Omental fat pad (tissue), 3 donors: ENCODE measurements at regions not wholly inside any gene's neighbourhood (a gene's known extent, or its start where the extent isn't known, plus 50 kb on each side); places are given as distances from the start of the nearest gene placed in this dataset.

Source experiments
- ATAC-seq: fragments of 150-250 bp; one replicate; pipeline ENCODE4 v1.9.1; 2016; ENCODE audit warnings: mild to moderate bottlenecking, moderate library complexity; ENCODE audit not compliant: low FRiP score
- DNase-seq: peaks from one replicate; pipeline ENCODE4 v3.0.0-alpha.2; 2019; ENCODE audit warnings: low spot score
- TF ChIP-seq, protein P1 (sequence below), 3 donors: fragments of 450-650 bp; IDR thresholded peaks; one replicate each; pipeline ENCODE4 v1.5.1; 2016 to 2017; ENCODE audit warnings: antibody characterized with exemption in 3 of 3, mild to moderate bottlenecking in 3 of 3, moderate library complexity in 2 of 3

DNA sequence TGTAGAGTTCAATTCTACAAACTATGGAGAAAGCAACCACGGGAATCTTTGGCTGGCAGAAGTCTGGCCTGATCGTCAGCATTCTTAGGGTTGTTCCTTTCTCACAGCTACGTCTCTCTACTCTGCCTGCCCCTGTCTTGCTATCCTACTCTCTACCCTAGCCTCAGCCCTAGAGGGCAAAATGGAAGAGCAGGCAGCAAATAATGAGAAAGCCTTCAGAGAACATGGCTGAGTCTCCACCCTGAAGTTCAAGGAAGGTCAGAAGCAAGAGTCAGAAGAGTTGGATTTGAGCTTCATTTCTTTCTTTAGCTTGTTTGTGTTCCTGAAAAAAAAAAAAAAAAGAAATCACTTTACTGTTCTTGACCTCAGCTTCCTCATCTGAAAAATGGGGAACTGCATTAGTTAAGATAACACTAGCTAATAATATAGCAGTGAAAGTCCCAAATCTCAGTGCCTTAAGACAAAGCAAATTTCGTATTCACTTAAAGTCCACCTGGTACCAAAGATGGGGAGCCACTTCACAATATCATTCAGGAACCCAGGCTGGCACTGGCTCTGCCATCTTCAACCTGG, 50.2 kb upstream of the CCND2 start:
- DNase-seq, result no peak
- TF ChIP-seq, protein P1, sequence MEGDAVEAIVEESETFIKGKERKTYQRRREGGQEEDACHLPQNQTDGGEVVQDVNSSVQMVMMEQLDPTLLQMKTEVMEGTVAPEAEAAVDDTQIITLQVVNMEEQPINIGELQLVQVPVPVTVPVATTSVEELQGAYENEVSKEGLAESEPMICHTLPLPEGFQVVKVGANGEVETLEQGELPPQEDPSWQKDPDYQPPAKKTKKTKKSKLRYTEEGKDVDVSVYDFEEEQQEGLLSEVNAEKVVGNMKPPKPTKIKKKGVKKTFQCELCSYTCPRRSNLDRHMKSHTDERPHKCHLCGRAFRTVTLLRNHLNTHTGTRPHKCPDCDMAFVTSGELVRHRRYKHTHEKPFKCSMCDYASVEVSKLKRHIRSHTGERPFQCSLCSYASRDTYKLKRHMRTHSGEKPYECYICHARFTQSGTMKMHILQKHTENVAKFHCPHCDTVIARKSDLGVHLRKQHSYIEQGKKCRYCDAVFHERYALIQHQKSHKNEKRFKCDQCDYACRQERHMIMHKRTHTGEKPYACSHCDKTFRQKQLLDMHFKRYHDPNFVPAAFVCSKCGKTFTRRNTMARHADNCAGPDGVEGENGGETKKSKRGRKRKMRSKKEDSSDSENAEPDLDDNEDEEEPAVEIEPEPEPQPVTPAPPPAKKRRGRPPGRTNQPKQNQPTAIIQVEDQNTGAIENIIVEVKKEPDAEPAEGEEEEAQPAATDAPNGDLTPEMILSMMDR (IDR thresholded peaks at IDR 0.05), result no peak
- no peak for ATAC-seq

DNA sequence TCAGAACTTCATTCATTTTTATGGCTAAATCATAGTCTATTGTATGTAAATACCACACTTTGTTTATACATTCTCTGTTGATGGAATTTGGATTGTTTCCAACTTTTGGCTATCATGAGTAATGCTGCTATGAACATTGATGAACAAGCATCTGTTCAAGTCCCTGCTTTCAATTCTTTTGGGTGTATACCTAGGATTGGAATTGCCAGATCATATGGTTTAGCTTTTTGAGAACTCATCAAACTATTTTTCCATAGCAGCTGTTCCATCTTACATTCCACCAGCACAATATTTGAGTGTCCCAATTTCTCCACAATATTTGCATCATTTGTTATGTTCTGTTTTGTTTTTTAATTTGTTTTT, 52.3 kb upstream of the CCND2 start:
- no peak for ATAC-seq
- no peak for DNase-seq
- TF ChIP-seq, protein P1 (IDR thresholded peaks at IDR 0.05), result no peak

DNA sequence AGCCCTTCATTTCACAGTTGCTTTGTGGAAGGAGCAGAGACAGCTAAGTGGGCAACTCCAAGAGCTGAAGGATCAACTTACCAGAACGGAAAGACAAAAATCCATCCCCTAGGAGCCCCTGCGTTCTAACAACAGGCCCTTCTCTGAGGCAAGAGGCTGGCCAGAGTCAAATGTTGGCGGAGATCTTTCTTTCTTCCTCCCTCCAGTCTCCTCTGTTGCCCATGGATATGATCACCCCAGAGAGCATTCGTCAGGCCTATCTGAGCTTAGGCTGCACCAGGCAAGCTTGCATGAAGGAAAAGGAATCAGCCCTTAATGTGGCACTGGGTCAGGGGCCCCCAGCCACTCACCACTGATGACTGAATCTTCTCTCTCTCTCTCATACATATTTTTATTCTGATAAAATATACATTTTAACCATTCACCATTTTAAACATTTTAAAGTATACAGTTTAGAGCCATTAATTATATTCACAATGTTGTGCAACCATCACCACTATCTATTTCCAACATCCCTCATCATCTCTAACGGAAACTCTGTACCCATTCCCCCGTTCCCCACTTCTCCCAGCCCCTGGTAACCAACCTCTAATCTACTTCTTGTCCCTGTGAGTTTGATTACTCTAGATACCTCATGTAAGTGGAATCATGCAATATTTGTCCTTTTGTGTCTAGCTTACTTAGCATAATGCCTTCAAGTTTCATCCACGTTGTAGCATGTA, 52.9 kb upstream of the CCND2 start:
- TF ChIP-seq, protein P1 (IDR thresholded peaks at IDR 0.05), result no peak
- DNase-seq (no peak), ATAC-seq (no peak)

DNA sequence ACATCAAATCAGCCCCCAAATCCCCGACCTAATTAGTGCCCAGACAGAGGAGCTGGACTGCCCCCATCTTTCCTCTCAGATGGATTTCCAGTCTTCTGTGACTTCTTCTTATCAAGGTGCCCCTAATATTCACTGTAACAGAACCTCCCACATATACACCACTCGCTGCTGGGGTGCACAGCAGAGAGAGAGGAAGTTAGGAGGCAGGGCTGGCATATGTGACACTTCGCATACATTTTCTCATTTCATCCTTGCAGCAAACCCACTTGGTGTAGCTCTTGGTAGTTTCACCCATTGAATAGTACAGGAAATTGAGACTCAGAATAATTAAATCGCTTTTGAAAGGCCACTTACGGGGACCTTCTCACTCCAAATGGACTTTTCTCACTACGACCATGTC, 56.5 kb upstream of the CCND2 start:
- TF ChIP-seq, protein P1 (IDR thresholded peaks at IDR 0.05), result no peak
- DNase-seq, result no peak
- no peak for ATAC-seq

DNA sequence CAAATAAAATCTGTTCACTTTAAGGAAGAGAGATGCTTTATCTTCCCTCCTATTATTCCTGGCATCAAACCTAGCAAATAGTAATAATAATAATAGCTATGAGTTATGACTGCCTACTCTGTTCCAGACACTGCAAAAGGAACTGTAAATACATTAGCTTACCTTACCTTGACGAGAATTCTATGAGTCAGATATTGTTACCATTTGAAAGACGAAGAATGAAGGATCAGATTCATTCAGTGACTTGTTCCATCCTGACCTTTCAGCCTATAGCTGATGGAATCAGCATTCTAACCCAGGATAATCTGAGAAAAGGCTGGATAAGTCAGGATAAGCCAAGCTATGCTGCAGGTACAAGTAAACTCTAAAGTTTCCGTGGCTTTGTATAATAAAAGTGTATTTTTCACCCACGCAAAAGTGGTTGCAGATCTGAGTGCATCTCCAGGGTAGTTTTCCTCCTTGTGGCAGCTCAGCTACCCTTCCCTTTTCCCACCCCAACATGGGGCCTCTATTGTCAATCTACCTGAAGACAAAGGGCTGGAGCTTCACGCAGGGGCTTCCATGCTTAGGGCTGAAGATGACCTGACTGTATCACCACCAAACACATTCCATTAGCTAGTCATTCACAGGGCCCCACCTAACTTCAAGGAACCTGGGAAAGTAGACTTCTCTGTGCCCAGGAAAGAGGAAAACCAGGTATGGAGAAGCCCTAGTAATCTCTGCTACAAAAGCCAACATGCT, 57.2 kb upstream of the CCND2 start:
- no peak for DNase-seq
- TF ChIP-seq, protein P1 (IDR thresholded peaks at IDR 0.05), result no peak

DNA sequence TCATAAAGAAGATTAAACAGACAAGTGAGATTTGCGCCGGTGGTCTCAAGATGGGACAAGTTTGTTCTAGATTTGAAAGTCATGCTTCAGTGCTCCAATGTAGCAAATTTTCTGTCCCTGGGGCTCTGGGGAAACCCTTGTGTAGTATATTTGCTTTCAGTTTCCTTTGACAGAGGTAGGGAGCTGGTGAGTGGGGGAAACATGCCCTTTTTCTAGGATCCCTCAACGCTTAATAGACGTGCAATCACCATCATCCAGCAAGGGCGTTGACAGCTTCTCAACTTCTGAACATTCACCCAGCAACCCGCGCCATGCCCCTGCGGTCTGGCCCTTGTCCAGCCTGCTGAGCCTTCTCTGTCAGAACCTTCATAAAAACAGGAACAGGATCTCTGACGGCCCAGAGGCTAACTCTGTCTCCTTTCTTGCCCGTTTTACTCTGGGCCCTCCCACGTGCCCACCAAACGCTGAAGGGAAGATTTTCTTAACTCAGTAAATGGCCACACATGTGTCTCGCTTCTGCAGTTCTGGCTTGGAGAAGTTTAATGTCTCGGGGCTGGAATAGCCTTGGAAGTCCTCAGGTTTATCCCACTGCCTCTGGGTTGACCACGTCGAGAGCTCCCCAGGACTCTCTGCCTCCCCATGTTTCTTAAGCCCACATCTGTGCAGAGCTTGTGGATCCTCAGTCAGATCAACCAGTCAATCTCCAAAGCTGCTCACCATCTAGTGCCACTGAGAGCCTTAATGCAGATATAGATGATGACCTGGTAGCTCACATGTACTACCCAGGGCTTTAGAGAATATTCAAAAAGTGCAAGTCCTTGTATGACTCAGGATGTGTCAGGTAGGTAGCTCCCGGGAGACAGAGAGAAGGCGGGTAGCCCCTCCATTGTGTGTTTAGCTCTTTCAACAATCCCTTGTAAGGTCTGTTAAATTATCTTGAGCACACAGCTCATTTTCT, 58.1 kb upstream of the CCND2 start:
- DNase-seq (no peak), ATAC-seq (no peak)
- TF ChIP-seq, protein P1 (IDR thresholded peaks at IDR 0.05), result no peak

More for the DNA sequence above, 57.2 kb upstream of the CCND2 start:
- no peak for ATAC-seq
